Trophoblast cell (in vitro differentiated cells and primary cell): ENCODE measurements at regions not wholly inside any gene's neighbourhood (a gene's known extent, or its start where the extent isn't known, plus 50 kb on each side); places are given as distances from the start of the nearest gene placed in this dataset.

Source experiments
- DNase-seq, 2 donors: peaks; one replicate each; pipeline ENCODE4 v3.0.0-alpha.2; 2016
- H2AFZ ChIP-seq: 2 replicates; pipeline ENCODE4 v1.6.1; 2013; ENCODE audit warnings: low read length, moderate library complexity, mild to moderate bottlenecking; ENCODE audit not compliant: insufficient read depth, poor library complexity
- H2AK5ac ChIP-seq: 2 replicates; pipeline ENCODE4 v1.6.1; 2013; ENCODE audit warnings: mild to moderate bottlenecking, low read length
- H2BK120ac ChIP-seq: 2 replicates; pipeline ENCODE4 v1.6.1; 2013; ENCODE audit warnings: low read length, mild to moderate bottlenecking, moderate library complexity; ENCODE audit not compliant: insufficient read depth, poor library complexity
- H2BK12ac ChIP-seq: 2 replicates; pipeline ENCODE4 v1.6.1; 2013; ENCODE audit warnings: mild to moderate bottlenecking, low read length, moderate library complexity
- H2BK5ac ChIP-seq: 2 replicates; pipeline ENCODE4 v1.6.1; 2013; ENCODE audit warnings: low read length, low read depth, moderate library complexity, mild to moderate bottlenecking; ENCODE audit not compliant: poor library complexity
- H3K14ac ChIP-seq: 2 replicates; pipeline ENCODE4 v1.6.1; 2013; ENCODE audit warnings: mild to moderate bottlenecking, low read length
- H3K18ac ChIP-seq: 2 replicates; pipeline ENCODE4 v1.6.1; 2013; ENCODE audit warnings: mild to moderate bottlenecking, low read length
- H3K23ac ChIP-seq: 2 replicates; pipeline ENCODE4 v1.6.1; 2013; ENCODE audit warnings: low read length
- H3K27ac ChIP-seq: 2 replicates; pipeline ENCODE4 v1.5.1; 2013; ENCODE audit warnings: low read depth, mild to moderate bottlenecking, inconsistent platforms, low read length, moderate library complexity
- H3K27me3 ChIP-seq: 2 replicates; pipeline ENCODE4 v1.6.1; 2013; ENCODE audit warnings: inconsistent platforms, mild to moderate bottlenecking, low read length, moderate library complexity; ENCODE audit not compliant: insufficient read depth
- H3K36me3 ChIP-seq, 2 experiments: 1 replicate in 1 of 2; 2 replicates in 1 of 2; pipeline ENCODE4 v1.6.1; 2013; ENCODE audit warnings: low read length in 2 of 2, mild to moderate bottlenecking in 2 of 2, moderate library complexity in 1 of 2; ENCODE audit not compliant: insufficient read depth in 2 of 2, control insufficient read depth in 1 of 2
- H3K4ac ChIP-seq: 2 replicates; pipeline ENCODE4 v1.6.1; 2013; ENCODE audit warnings: low read depth, mild to moderate bottlenecking, low read length, moderate library complexity
- H3K4me1 ChIP-seq, 2 experiments: 1 replicate in 1 of 2; 2 replicates in 1 of 2; pipeline ENCODE4 v1.6.1; 2013; ENCODE audit warnings: low read length in 2 of 2, mild to moderate bottlenecking in 2 of 2, moderate library complexity in 1 of 2; ENCODE audit not compliant: insufficient read depth in 2 of 2, control insufficient read depth in 1 of 2
- H3K4me2 ChIP-seq: 2 replicates; pipeline ENCODE4 v1.6.1; 2013; ENCODE audit warnings: inconsistent platforms, mild to moderate bottlenecking, low read length, moderate library complexity
- H3K4me3 ChIP-seq: 2 replicates; pipeline ENCODE4 v1.5.1; 2013; ENCODE audit warnings: mild to moderate bottlenecking, low read depth, low read length, inconsistent platforms
- H3K79me1 ChIP-seq: one replicate; pipeline ENCODE4 v1.6.1; 2013; ENCODE audit warnings: low read length
- H3K79me2 ChIP-seq: 2 replicates; pipeline ENCODE4 v1.6.1; 2013; ENCODE audit warnings: low read length, mild to moderate bottlenecking; ENCODE audit not compliant: control insufficient read depth, insufficient read depth, poor library complexity
- H3K9ac ChIP-seq: 2 replicates; pipeline ENCODE4 v1.6.1; 2013; ENCODE audit warnings: mild to moderate bottlenecking, low read length
- H3K9me3 ChIP-seq: 2 replicates; pipeline ENCODE4 v1.6.1; 2013; ENCODE audit warnings: low read depth, mild to moderate bottlenecking, control low read depth, inconsistent platforms, low read length; ENCODE audit not compliant: insufficient read depth
- H4K12ac ChIP-seq: 2 replicates; pipeline ENCODE4 v1.6.1; 2013; ENCODE audit warnings: low read depth, mild to moderate bottlenecking, low read length, moderate library complexity
- H4K8ac ChIP-seq: 2 replicates; pipeline ENCODE4 v1.6.1; 2013; ENCODE audit warnings: low read depth, mild to moderate bottlenecking, low read length, moderate library complexity
- H4K91ac ChIP-seq: one replicate; pipeline ENCODE4 v1.6.1; 2013; ENCODE audit warnings: low read depth, mild to moderate bottlenecking, low read length, moderate library complexity
- WGBS: extraction: QIAGEN DNeasy Blood & Tissue Kit; methylation state at CpG from one replicate; pipeline ENCODE4 v1.1.7; 2013; ENCODE audit warnings: missing lambda C conversion rate; ENCODE audit not compliant: insufficient read length, insufficient coverage; ENCODE audit errors: extremely low coverage; 5-methylcytosine and 5-hydroxymethylcytosine counted together

DNA sequence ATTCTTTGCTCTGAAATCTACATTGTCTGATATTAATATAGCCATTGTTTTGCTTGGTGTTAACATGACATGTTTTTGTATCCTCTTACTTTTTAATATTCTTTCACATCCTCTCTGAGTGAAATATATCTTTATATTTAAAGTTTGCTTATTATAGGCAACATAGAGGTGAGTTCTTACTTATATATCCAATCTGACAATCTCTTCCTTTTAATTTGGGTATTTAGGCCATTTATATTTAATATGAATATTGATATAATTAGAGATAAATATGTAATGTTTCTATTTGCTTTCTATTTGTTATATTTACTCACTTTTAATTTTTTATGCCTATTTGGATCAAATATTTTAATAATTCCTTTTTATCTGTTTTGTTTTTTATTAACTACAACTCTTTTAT lies 554.1 kb upstream of the SALL1 start:
- Histone ChIP-seq H3K36me3 (no peaks in the 10 kb centered on the region), H3K27ac (no peak overlapping the region), H2BK12ac (no peak overlapping the region), H3K79me2 (no peaks in the 10 kb centered on the region), H3K4me1 (no peaks in the 10 kb centered on the region), H2AFZ (no peak overlapping the region), H3K4me3 (no peak overlapping the region), H3K14ac (no peak overlapping the region), H3K9me3 (peaks cover 1% of the 10 kb centered on the region), H3K79me1 (no peaks in the 10 kb centered on the region), H3K4ac (no peak overlapping the region), H4K12ac (no peak overlapping the region), H3K9ac (no peak overlapping the region), H4K8ac (no peak overlapping the region), H3K18ac (no peak overlapping the region), H4K91ac (no peak overlapping the region), H3K4me2 (no peak overlapping the region), H2BK5ac (no peak overlapping the region), H3K23ac (no peak overlapping the region), H2AK5ac (no peak overlapping the region), H2BK120ac (no peak overlapping the region), H3K27me3 (no peaks in the 10 kb centered on the region)
- no peak for DNase-seq

- no peak overlapping the region for H4K12ac ChIP-seq
- no peaks in the 10 kb centered on the region for H3K4me1 ChIP-seq
- H3K18ac ChIP-seq, result no peak overlapping the region
- H3K36me3 ChIP-seq, result no peaks in the 10 kb centered on the region
- H3K14ac ChIP-seq, result no peak overlapping the region
- H4K8ac ChIP-seq, result no peak overlapping the region
- H3K23ac ChIP-seq, result no peak overlapping the region
- no peak overlapping the region for H4K91ac ChIP-seq
- DNase-seq, result no peak
- H3K27ac ChIP-seq, result no peak overlapping the region
- H3K9ac ChIP-seq, result no peak overlapping the region
- H2BK5ac ChIP-seq, result no peak overlapping the region
- H2AFZ ChIP-seq, result no peak overlapping the region
- no peak overlapping the region for H2BK120ac ChIP-seq
- H3K79me1 ChIP-seq, result no peaks in the 10 kb centered on the region
- no peak overlapping the region for H3K4ac ChIP-seq
- no peak overlapping the region for H3K4me3 ChIP-seq
- WGBS, result no CpG with 5 or more reads among the region's 1 CpG
- H2BK12ac ChIP-seq, result no peak overlapping the region
- no peaks in the 10 kb centered on the region for H3K79me2 ChIP-seq
- H3K27me3 ChIP-seq, result no peaks in the 10 kb centered on the region
- H2AK5ac ChIP-seq, result no peak overlapping the region
- H3K4me2 ChIP-seq, result no peak overlapping the region
- no peaks in the 10 kb centered on the region for H3K9me3 ChIP-seq
These were observed 550.0 kb upstream of the SALL1 start for GRCh38 chr16:51701025-51701424.

- H3K4ac ChIP-seq, result no peak overlapping the region
- H2AK5ac ChIP-seq, result no peak overlapping the region
- DNase-seq, result no peak
- H2AFZ ChIP-seq, result no peak overlapping the region
- H2BK12ac ChIP-seq, result no peak overlapping the region
- H3K9ac ChIP-seq, result no peak overlapping the region
- H3K4me2 ChIP-seq, result no peak overlapping the region
- no peaks in the 10 kb centered on the region for H3K79me1 ChIP-seq
- H3K9me3 ChIP-seq, result no peaks in the 10 kb centered on the region
- no peak overlapping the region for H4K91ac ChIP-seq
- no peak overlapping the region for H4K12ac ChIP-seq
- H3K79me2 ChIP-seq, result no peaks in the 10 kb centered on the region
- no peak overlapping the region for H3K4me3 ChIP-seq
- no peak overlapping the region for H3K14ac ChIP-seq
- no peak overlapping the region for H3K27ac ChIP-seq
- no peak overlapping the region for H2BK120ac ChIP-seq
- H2BK5ac ChIP-seq, result no peak overlapping the region
- no peak overlapping the region for H3K23ac ChIP-seq
- no peak overlapping the region for H4K8ac ChIP-seq
- no peak overlapping the region for H3K18ac ChIP-seq
- no peaks in the 10 kb centered on the region for H3K4me1 ChIP-seq
- no peaks in the 10 kb centered on the region for H3K27me3 ChIP-seq
- WGBS, result 100% methylated on average over 1 of the region's 5 CpGs
- H3K36me3 ChIP-seq, result no peaks in the 10 kb centered on the region
These were observed 548.8 kb upstream of the SALL1 start for GRCh38 chr16:51699686-51700396.

GRCh38 chr16:51698647-51699046 lies 547.6 kb upstream of the SALL1 start:
- H3K18ac ChIP-seq, result no peak overlapping the region
- no CpG with 5 or more reads among the region's 2 CpGs for WGBS

More at GRCh38 chr16:51698647-51699046, 547.6 kb upstream of the SALL1 start:
- Histone ChIP-seq H4K12ac (no peak overlapping the region), H2BK5ac (no peak overlapping the region), H3K9ac (no peak overlapping the region), H3K79me1 (no peaks in the 10 kb centered on the region), H3K9me3 (no peaks in the 10 kb centered on the region), H3K36me3 (no peaks in the 10 kb centered on the region), H4K8ac (no peak overlapping the region), H3K27me3 (no peaks in the 10 kb centered on the region), H2AFZ (no peak overlapping the region), H2AK5ac (no peak overlapping the region), H4K91ac (no peak overlapping the region), H2BK12ac (no peak overlapping the region), H3K4me2 (no peak overlapping the region), H3K4ac (no peak overlapping the region), H3K27ac (no peak overlapping the region), H3K79me2 (no peaks in the 10 kb centered on the region), H3K23ac (no peak overlapping the region), H3K4me1 (no peaks in the 10 kb centered on the region), H2BK120ac (no peak overlapping the region), H3K14ac (no peak overlapping the region), H3K4me3 (no peak overlapping the region)
- no peak for DNase-seq
